ENCODE measurements at regions not wholly inside any gene's neighbourhood (a gene's known extent, or its start where the extent isn't known, plus 50 kb on each side); places are given as distances from the start of the nearest gene placed in this dataset.

DNA sequence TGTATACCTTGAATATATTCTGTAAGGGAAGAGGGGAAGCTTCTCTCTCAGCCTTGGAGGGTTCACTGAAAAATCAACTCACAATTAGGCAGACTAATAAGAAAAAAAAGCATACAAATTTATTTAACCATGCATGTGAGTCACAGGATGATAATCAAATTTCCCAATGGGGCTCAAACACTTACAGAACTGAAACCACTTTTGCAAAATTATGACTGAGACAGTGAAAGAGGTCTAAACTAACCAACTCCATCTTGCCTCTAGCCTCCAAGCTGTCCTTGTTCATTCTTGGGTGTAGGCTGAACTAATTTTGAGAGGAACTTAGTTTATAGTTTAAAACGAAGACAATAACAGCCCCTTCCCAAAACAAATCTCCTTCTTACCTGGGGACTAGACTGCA is 618.3 kb upstream of the AUTS2 start:
- DNase-seq (ENCODE audit: low spot score) = peak; percentile 41

DNA sequence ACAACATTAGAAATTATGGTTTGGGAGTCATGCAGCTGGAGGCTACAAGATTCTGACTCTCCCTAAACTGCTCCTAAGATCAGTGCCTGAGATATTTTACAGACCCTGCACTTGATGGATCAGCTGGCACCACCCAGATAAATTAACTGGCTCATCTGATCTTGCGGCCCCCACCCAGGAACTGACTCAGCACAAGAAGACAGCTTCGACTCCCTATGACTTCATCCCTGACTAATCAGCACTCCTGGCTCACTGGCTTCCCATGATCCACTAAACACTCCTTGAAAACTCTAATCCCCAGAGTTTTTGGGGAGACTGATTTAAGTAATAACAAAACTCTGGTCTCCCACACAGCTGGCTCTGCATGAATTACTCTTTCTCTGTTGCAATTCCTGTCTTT is 617.8 kb upstream of the AUTS2 start:
- DNase-seq (ENCODE audit: low spot score) = peak; percentile 77

DNA sequence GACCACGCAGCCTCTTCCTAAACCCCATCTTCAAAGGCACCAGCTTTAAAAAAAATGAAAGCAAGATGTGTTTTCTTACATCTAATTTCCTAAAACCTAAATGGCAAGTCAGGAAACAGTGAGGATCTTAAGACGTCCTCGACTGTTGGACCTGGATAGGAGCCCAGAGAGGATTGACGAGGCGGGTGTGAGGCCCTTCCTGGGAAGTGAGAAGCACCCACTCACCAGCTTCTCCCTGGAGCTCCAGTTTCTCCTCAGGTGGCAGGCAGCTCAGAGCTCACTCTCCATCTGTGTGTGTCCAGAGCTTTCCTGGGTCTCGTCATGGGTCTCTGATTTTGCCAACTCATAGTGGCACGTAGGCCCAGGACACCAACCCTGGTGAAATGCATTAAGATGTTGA is 614.0 kb upstream of the AUTS2 start:
- no peak for DNase-seq (ENCODE audit: low spot score)

- DNase-seq (ENCODE audit: low spot score) = no peak
These were observed 603.4 kb upstream of the AUTS2 start for GRCh38 chr7:68994841-68995240.

DNA sequence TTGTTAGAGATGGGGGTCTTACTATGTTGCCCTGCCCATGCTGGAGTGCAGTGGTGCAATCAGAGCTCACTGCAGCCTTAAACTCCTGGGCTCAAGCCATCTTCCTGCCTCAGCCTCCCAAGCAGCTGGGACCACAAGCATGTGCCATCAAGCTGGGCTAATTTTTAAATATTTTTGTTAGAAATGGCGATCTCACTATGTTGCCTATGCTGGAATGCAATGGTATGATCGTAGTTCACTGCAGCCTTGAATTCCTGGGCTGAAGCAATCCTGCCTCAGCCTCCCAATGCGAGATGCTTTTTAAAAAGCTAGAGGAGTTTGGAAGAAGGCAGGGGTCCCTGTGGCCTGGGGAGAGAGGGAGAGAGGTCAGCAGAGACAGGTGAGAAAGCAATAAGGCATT is 600.1 kb upstream of the AUTS2 start:
- no peak for DNase-seq (ENCODE audit: low spot score)

- DNase-seq (ENCODE audit: low spot score) = peak; percentile 90
These were observed 595.9 kb upstream of the AUTS2 start for GRCh38 chr7:69002416-69002815.

GRCh38 chr7:69012149-69012548 is 586.1 kb upstream of the AUTS2 start:
- DNase-seq (ENCODE audit: low spot score) = no peak

GRCh38 chr7:69017208-69017607 is 581.1 kb upstream of the AUTS2 start:
- DNase-seq (ENCODE audit: low spot score) = no peak

GRCh38 chr7:69018200-69018599 is 580.1 kb upstream of the AUTS2 start:
- DNase-seq (ENCODE audit: low spot score) = no peak

DNA sequence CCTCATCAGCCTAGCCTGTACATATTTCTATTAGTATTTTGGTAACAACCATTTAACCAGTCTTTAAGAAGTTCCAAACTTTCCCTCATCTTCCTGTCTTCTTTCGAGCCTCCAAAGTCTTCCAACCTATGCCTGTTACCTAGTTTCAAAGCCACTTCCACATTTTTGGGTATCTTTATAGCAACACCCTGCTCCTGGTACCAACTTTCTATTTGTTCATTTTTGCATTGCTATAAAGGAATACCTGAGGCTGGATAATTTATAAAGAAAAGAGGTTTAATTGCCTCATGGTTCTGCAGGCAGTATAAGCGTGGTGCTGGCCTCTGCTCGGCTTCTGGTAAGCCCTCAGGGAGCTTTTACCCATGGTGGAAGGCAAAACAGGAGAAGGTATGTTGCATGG is 578.8 kb upstream of the AUTS2 start:
- no peak for DNase-seq (ENCODE audit: low spot score)

GRCh38 chr7:69020536-69020935 is 577.7 kb upstream of the AUTS2 start:
- DNase-seq (ENCODE audit: low spot score) = no peak

GRCh38 chr7:69025249-69025648 is 573.0 kb upstream of the AUTS2 start:
- no peak for DNase-seq (ENCODE audit: low spot score)

- DNase-seq (ENCODE audit: low spot score) = no peak
These were observed 565.4 kb upstream of the AUTS2 start for GRCh38 chr7:69032848-69033247.

GRCh38 chr7:69035826-69036225 is 562.4 kb upstream of the AUTS2 start:
- DNase-seq (ENCODE audit: low spot score) = no peak

- DNase-seq (ENCODE audit: low spot score) = no peak
These were observed 562.0 kb upstream of the AUTS2 start for GRCh38 chr7:69036301-69036700.

GRCh38 chr7:69038915-69039314 is 559.4 kb upstream of the AUTS2 start:
- no peak for DNase-seq (ENCODE audit: low spot score)

GRCh38 chr7:69042138-69042537 is 556.1 kb upstream of the AUTS2 start:
- DNase-seq (ENCODE audit: low spot score) = no peak

DNA sequence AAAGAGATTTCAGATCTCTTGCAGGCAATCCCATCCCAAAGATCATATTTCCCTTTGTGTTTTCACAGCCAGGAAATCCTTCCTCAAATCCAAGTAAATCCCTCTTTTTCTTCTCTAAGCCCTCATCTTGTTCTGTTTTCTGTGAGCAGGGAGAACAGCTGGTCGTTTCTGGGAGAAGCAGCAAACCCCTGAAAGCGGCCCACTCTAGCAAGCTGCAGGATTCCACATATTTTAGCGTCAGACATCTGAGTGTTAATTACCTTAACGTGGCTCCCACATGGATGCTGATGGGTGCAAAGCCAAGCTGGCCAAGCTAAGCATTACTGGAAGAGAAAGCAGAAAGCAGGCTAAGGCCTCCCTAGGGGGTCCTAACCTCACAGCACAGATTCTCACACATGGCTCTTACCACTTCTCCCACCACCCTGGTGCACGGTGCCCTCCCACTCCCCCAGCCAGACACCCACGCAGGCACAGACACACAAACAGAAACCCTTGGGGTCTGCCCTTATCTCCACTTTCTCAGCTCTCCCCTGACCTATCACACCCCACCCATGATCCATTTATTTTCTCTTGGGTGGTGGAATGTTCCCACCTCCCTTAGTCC is 551.0 kb upstream of the AUTS2 start:
- DNase-seq (ENCODE audit: low spot score) = no peak

- no peak for DNase-seq (ENCODE audit: low spot score)
These were observed 548.9 kb upstream of the AUTS2 start for GRCh38 chr7:69049326-69049725.

GRCh38 chr7:69052447-69052846 is 545.8 kb upstream of the AUTS2 start:
- DNase-seq (ENCODE audit: low spot score) = no peak

DNA sequence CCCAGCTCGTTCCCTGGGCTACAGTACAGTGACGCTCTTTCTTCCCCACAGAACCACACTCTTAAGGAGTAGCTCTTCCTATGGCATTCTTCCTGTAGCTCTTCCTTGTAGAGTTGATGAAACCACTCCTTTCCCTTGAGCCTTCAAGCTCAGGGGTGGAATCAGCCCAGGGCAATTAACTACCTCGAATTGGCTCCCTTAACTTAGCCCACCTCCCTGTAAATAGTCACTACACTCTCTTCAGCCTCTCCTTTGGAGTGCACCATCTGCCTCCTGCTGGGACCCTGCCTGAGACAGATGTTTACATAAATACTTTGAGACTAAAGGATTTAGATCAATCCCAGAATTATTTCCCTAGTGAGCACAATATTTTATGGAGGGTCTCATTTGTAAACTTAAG is 537.8 kb upstream of the AUTS2 start:
- DNase-seq (ENCODE audit: low spot score) = no peak

DNA sequence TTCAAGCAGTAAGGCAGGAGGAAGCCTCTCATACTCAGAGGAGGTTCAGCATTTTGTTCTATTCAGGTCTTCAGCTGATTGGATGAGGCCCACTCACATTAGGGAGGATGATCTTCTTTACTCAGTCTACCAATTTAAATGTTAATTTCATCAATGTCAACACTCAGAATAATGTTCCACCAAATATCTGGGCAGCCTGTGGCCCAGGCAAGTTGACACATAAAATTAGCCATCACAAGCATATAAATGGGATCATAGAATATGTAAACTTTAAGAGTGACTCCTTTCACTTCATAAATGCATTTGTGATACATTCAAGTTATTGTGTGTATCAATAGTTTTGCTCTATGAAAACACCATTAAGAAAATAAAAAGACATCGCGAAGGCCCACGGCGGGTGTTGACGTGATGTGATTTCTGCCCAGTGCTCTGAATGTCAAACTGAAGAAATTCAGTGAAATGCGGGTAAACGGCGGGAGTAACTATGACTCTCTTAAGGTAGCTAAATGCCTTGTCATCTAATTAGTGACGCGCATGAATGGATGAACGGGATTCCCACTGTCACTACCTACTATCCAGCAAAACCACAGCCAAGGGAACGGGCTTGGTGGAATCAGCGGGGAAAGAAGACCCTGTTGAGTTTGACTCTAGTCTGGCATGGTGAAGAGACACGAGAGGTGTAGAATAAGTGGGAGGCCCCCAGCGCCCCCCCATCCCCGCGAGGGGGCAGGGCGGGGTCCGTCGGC is 536.1 kb upstream of the AUTS2 start:
- DNase-seq (ENCODE audit: low spot score) = no peak

DNA sequence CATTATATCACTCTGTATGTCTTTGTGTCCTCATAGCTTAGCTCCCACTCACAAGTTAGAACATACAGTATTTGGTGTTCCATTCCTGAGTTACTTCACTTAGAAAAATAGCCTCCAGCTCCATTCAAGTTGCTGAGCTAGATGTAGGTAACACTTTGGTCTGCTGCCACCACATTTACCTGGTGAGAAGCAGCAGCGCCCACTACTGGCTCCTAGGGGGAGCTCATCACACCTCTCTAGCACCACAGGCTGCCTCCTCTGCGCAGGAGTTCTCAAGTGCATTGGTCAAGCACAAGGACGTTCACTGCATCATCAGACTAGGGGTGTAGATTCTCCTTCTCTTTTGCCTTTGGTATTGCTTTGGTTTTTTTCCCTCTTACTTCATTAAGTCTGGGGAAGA is 530.9 kb upstream of the AUTS2 start:
- peak; percentile 39 for DNase-seq (ENCODE audit: low spot score)

DNA sequence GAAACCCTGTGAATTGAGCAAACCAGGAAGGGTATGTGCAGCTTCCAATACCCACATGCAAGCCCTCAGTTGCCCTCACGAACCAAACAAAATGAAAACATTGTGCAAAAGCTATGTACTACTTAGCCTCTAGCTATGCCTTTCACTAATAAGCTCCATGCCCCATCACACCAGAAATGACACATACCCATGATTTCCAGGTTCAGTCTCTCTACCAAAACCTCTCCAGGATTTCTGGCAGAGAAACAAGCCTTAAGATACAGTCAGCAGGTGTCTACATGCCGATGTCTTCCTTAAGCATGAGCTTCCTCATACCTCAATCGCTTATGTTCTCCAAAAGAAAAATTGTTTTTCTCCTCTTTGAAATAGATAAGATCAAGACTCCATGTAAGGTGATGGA is 527.8 kb upstream of the AUTS2 start:
- DNase-seq (ENCODE audit: low spot score) = no peak

Measured in kidney tubule cell (primary cell).